MCF 10A (cell line): ENCODE measurements at regions not wholly inside any gene's neighbourhood (a gene's known extent, or its start where the extent isn't known, plus 50 kb on each side); places are given as distances from the start of the nearest gene placed in this dataset.

ENCODE experiments used
- BruUV-seq: library from RNA; stranded (reverse); fragments of 400-500 nt; replicated peaks from 2 replicates; lab custom pipeline; 2021; lab: Mats Ljungman, UMichigan
- CTCF ChIA-PET: fragments of 300-600 bp; sonication (Branson Sonifier 250); formaldehyde crosslinking; extraction: SDS; loops from one replicate; lab custom pipeline; 2021; ENCODE audit warnings: antibody characterized with exemption, inconsistent platforms; lab: Yijun Ruan, JAX
- POLR2A ChIA-PET: fragments of 300-600, 350-650 bp; sonication (Branson Sonifier 250); formaldehyde crosslinking; extraction: SDS; loops from one replicate; lab custom pipeline; 2020; ENCODE audit warnings: antibody characterized with exemption, inconsistent platforms; lab: Yijun Ruan, JAX
- DNase-seq: peaks from one replicate; pipeline ENCODE4 v3.0.0-alpha.2; 2018; ENCODE audit not compliant: unreplicated experiment
- H3K27ac Mint-ChIP-seq: one replicate; pipeline ENCODE4 v1.8.0; 2022; ENCODE audit warnings: mild to moderate bottlenecking, low read depth, mixed read lengths; ENCODE audit not compliant: unreplicated experiment
- H3K27me3 Mint-ChIP-seq: one replicate; pipeline ENCODE4 v1.8.0; 2022; ENCODE audit warnings: mixed read lengths; ENCODE audit not compliant: insufficient read depth, unreplicated experiment
- H3K36me3 Mint-ChIP-seq: one replicate; pipeline ENCODE4 v1.8.0; 2022; ENCODE audit warnings: mild to moderate bottlenecking, moderate library complexity, mixed read lengths; ENCODE audit not compliant: insufficient read depth, unreplicated experiment
- H3K4me1 Mint-ChIP-seq: one replicate; pipeline ENCODE4 v1.8.0; 2022; ENCODE audit warnings: mixed read lengths; ENCODE audit not compliant: insufficient read depth, unreplicated experiment
- H3K4me3 Mint-ChIP-seq: one replicate; pipeline ENCODE4 v1.8.0; 2022; ENCODE audit warnings: mild to moderate bottlenecking, moderate library complexity, mixed read lengths; ENCODE audit not compliant: unreplicated experiment
- H3K9me3 Mint-ChIP-seq: one replicate; pipeline ENCODE4 v1.8.0; 2022; ENCODE audit warnings: mixed read lengths; ENCODE audit not compliant: unreplicated experiment
- intact Hi-C: fragments of 100-400 bp; cut with micrococcal nuclease; formaldehyde crosslinking; loops from 2 replicates; pipeline ENCODE4 v1.14.1; 2022
- TF ChIP-seq, protein P1 (sequence below): fragments of 200-600 bp; IDR thresholded peaks from one replicate; pipeline ENCODE4 v1.8.0; 2022; ENCODE audit warnings: antibody characterized with exemption, mild to moderate bottlenecking; ENCODE audit not compliant: unreplicated experiment

DNA sequence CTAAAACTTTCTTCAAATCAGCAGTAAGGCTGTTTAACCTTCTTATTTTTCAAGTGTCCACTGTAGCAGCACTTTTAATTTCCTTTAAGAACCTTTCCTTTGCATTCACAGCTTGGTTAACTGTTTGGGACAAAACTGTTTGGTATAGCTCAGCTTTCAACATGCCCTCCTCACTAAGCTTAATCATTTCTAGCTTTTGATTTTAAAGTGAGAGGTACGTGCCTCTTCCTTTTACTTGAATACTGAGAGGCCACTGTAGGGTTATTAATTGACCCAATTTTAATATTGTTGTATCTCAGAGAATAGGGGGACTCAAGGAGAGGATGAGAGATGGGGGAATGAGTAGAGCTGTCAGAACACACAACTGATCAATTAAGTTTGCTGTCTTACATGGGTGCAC, 129.5 kb upstream of the MMS22L start:
- Mint-ChIP-seq H3K9me3 (no peaks in the 10 kb centered on the region), H3K36me3 (no peaks in the 10 kb centered on the region), H3K4me3 (no peak overlapping the region), H3K27ac (no peak overlapping the region), H3K4me1 (no peaks in the 10 kb centered on the region), H3K27me3 (peaks cover 33% of the 10 kb centered on the region)
- ChIA-PET POLR2A (no interaction called here), CTCF (interaction anchor here (0.6 to 1.9 kb wide), 2 partner anchors 25 to 232 kb away, joined by 3 to 8 read pairs; no protein-coding TSS in a partner anchor)
- TF ChIP-seq, protein P1, sequence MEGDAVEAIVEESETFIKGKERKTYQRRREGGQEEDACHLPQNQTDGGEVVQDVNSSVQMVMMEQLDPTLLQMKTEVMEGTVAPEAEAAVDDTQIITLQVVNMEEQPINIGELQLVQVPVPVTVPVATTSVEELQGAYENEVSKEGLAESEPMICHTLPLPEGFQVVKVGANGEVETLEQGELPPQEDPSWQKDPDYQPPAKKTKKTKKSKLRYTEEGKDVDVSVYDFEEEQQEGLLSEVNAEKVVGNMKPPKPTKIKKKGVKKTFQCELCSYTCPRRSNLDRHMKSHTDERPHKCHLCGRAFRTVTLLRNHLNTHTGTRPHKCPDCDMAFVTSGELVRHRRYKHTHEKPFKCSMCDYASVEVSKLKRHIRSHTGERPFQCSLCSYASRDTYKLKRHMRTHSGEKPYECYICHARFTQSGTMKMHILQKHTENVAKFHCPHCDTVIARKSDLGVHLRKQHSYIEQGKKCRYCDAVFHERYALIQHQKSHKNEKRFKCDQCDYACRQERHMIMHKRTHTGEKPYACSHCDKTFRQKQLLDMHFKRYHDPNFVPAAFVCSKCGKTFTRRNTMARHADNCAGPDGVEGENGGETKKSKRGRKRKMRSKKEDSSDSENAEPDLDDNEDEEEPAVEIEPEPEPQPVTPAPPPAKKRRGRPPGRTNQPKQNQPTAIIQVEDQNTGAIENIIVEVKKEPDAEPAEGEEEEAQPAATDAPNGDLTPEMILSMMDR: no peak
- no TSS peak for BruUV-seq
- DNase-seq: no peak
- intact Hi-C loops: no loop called here

DNA sequence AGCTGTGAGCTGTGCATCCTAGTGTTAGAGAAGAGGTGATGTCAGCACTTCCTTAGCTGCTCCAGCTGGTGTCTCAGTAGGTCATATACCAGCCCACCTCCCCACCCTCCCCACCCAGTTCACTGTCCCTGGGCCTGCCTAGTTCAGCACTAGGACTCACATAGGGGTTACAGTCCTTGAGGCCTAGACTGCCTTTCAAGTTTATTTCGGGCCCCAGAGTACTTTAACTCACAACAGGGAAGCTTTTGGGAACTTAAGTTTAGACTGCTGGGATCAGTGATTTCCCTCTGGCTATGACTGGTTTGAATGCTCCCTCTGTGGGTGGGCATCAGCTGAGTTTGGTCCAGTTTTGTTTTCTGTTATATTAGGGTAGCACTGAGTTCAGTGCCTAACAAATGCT, 139.2 kb upstream of the MMS22L start:
- TF ChIP-seq, protein P1: no peak
- BruUV-seq: no TSS peak
- ChIA-PET POLR2A (no interaction called here), CTCF (interaction anchor here (0.6 to 1.3 kb wide), 2 partner anchors 15 to 379 kb away, joined by 3 to 4 read pairs; no protein-coding TSS in a partner anchor)
- Mint-ChIP-seq H3K27me3 (peaks cover 79% of the 10 kb centered on the region), H3K27ac (no peak overlapping the region), H3K36me3 (no peaks in the 10 kb centered on the region), H3K4me1 (no peaks in the 10 kb centered on the region), H3K9me3 (no peaks in the 10 kb centered on the region), H3K4me3 (no peak overlapping the region)
- intact Hi-C loops: no loop called here
- no peak for DNase-seq

DNA sequence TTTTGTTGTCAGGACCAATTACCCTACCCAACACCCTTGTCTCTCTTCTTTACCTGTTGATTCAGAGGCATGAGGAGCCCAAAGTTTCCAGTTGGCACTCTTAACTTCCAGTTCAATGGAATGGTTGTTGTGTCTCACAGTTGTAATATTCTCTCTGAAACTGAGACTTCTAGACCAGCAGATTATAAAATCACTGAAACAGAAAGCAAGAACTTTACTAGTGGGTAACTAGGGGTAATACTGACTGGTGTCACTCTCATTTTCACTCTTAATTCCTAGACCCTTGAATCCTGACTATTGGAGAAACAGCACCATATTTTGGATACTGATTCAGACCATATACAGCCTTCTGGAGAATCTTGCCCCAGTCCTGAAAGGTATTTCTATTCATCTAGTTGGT, 140.2 kb upstream of the MMS22L start:
- TF ChIP-seq, protein P1: no peak
- Mint-ChIP-seq H3K9me3 (no peaks in the 10 kb centered on the region), H3K4me1 (no peaks in the 10 kb centered on the region), H3K4me3 (no peak overlapping the region), H3K36me3 (no peaks in the 10 kb centered on the region), H3K27ac (no peak overlapping the region), H3K27me3 (peaks cover 79% of the 10 kb centered on the region)
- ChIA-PET POLR2A (no interaction called here), CTCF (no interaction called here)
- intact Hi-C loops: no loop called here
- no TSS peak for BruUV-seq
- DNase-seq: no peak

DNA sequence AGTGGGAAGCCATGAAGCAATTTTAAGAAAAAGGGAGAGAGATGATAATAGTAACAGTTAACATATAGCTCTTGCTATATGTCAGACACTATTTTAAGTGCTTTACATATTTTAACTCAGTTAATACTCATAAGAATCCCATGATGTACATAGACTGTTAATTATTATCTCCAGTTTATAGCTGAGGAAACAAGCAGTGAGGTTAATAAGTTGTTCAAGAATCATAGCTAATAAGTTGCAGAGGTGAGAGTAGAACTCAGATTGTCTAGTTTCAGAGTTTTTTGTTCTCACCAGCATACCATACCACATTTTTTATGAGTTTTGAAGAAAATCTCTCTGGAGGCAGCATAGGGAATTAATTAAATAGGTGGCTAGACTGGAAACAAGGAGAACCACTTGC, 144.6 kb upstream of the MMS22L start:
- ChIA-PET POLR2A (no interaction called here), CTCF (interaction anchor here (0.6 to 0.8 kb wide), 2 partner anchors 9 to 213 kb away, joined by 3 to 4 read pairs; no protein-coding TSS in a partner anchor)
- DNase-seq: no peak
- Mint-ChIP-seq H3K4me1 (no peaks in the 10 kb centered on the region), H3K36me3 (no peaks in the 10 kb centered on the region), H3K9me3 (no peaks in the 10 kb centered on the region), H3K27me3 (peaks cover 80% of the 10 kb centered on the region), H3K4me3 (no peak overlapping the region), H3K27ac (no peak overlapping the region)
- intact Hi-C loops: no loop called here
- TF ChIP-seq, protein P1: no peak
- no TSS peak for BruUV-seq
